ENCODE measurements at regions not wholly inside any gene's neighbourhood (a gene's known extent, or its start where the extent isn't known, plus 50 kb on each side); places are given as distances from the start of the nearest gene placed in this dataset.

GRCh38 chr5:174601946-174602345 lies 122.4 kb upstream of the MSX2 start:
- H3K9ac ChIP-seq (replicated peaks; ENCODE audit: extremely low read depth, insufficient read depth, low read length), result no peak overlapping the region
- BruUV-seq (replicated peaks), result no TSS peak
- intact Hi-C loops (cut with micrococcal nuclease), result no loop called here
- no peak for DNase-seq (ENCODE audit: low read depth, low spot score)
- H3K4me3 ChIP-seq (replicated peaks in 1 of 3; ENCODE audit: insufficient read depth in 1 of 3, low read depth in 1 of 3, low read length in 3 of 3), result no peak overlapping the region
- no peak overlapping the region for H2AFZ ChIP-seq (ENCODE audit: low read depth, low read length)
- dilution Hi-C loops (cut with MboI; ENCODE audit: extremely low pct_ligation_motif_present, low sequenced_read_pairs), result no loop called here
- no peak for FAIRE-seq
- no peaks in the 10 kb centered on the region for H3K36me3 ChIP-seq (ENCODE audit: control insufficient read depth in 2 of 2, extremely low read depth in 1 of 2, insufficient read depth in 2 of 2, low read length in 2 of 2)
- no peaks in the 10 kb centered on the region for H3K9me3 ChIP-seq (replicated peaks; ENCODE audit: control insufficient read depth, insufficient read depth, low read length)
- TF ChIP-seq EZH2 (IDR thresholded peaks at IDR 0.05; ENCODE audit: borderline replicate concordance, low read depth, low read length, severe bottlenecking) (no peak), FOS (IDR thresholded peaks at IDR 0.05; ENCODE audit: borderline replicate concordance, insufficient read depth, low read length) (no peak), MAX (IDR thresholded peaks at IDR 0.05; ENCODE audit: insufficient read depth, insufficient read length) (no peak)
- no peak overlapping the region for H3K4me2 ChIP-seq (ENCODE audit: insufficient read depth, low read length)
- POLR2A ChIA-PET, result no interaction called here
- no peaks in the 10 kb centered on the region for H3K79me2 ChIP-seq (ENCODE audit: control insufficient read depth, insufficient read depth, low read length)
- no peaks in the 10 kb centered on the region for H4K20me1 ChIP-seq (replicated peaks; ENCODE audit: control insufficient read depth, extremely low read depth, insufficient read depth, low read length)
- H3K9me1 ChIP-seq (replicated peaks; ENCODE audit: control insufficient read depth, extremely low read depth, insufficient read depth, low read length), result no peaks in the 10 kb centered on the region
- CTCF ChIA-PET, result no interaction called here
- no peak overlapping the region for H3K27ac ChIP-seq (ENCODE audit: insufficient read depth, low read depth, low read length)
- H3K4me1 ChIP-seq (ENCODE audit: control insufficient read depth, extremely low read depth, insufficient read depth, low read length), result no peaks in the 10 kb centered on the region
- no peaks in the 10 kb centered on the region for H3K27me3 ChIP-seq (ENCODE audit: control insufficient read depth in 2 of 2, insufficient read depth in 2 of 2, low read length in 2 of 2)

DNA sequence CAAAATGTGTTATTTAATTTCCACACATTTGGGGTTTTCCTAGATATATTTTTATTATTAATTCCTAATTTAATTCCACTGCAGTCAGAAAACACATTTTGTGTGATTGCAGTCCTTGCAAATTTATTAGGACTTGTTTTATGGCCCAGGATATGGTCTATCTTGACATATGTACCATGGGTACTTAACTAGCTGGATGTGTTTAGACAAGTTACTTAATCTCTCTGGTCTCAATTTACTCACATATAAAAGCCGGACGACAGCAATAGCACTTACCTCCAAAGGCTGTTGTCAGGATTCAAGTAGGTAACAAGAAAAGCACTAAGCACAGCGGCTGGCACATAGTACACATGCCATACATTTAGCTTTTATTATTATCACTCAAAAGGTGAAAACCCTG lies 118.2 kb upstream of the MSX2 start:
- no peak overlapping the region for H3K4me3 ChIP-seq (replicated peaks in 1 of 3; ENCODE audit: insufficient read depth in 1 of 3, low read depth in 1 of 3, low read length in 3 of 3)
- H3K4me2 ChIP-seq (ENCODE audit: insufficient read depth, low read length), result no peak overlapping the region
- H3K27ac ChIP-seq (ENCODE audit: insufficient read depth, low read depth, low read length), result no peak overlapping the region
- BruUV-seq (replicated peaks), result no TSS peak
- no peaks in the 10 kb centered on the region for H3K9me1 ChIP-seq (replicated peaks; ENCODE audit: control insufficient read depth, extremely low read depth, insufficient read depth, low read length)
- no peak for TF ChIP-seq MAX (IDR thresholded peaks at IDR 0.05; ENCODE audit: insufficient read depth, insufficient read length)
- H4K20me1 ChIP-seq (replicated peaks; ENCODE audit: control insufficient read depth, extremely low read depth, insufficient read depth, low read length), result no peaks in the 10 kb centered on the region
- CTCF ChIA-PET, result no interaction called here
- no peaks in the 10 kb centered on the region for H3K36me3 ChIP-seq (ENCODE audit: control insufficient read depth in 2 of 2, extremely low read depth in 1 of 2, insufficient read depth in 2 of 2, low read length in 2 of 2)
- no peak overlapping the region for H3K9ac ChIP-seq (replicated peaks; ENCODE audit: extremely low read depth, insufficient read depth, low read length)
- no peaks in the 10 kb centered on the region for H3K27me3 ChIP-seq (ENCODE audit: control insufficient read depth in 2 of 2, insufficient read depth in 2 of 2, low read length in 2 of 2)
- no peak for FAIRE-seq
- intact Hi-C loops (cut with micrococcal nuclease) (no loop called here), dilution Hi-C loops (cut with MboI; ENCODE audit: extremely low pct_ligation_motif_present, low sequenced_read_pairs) (no loop called here)
- DNase-seq (ENCODE audit: low read depth, low spot score), result no peak
- no peak overlapping the region for H2AFZ ChIP-seq (ENCODE audit: low read depth, low read length)
- POLR2A ChIA-PET, result no interaction called here
- H3K9me3 ChIP-seq (replicated peaks; ENCODE audit: control insufficient read depth, insufficient read depth, low read length), result peaks cover 10% of the 10 kb centered on the region
- H3K4me1 ChIP-seq (ENCODE audit: control insufficient read depth, extremely low read depth, insufficient read depth, low read length), result no peaks in the 10 kb centered on the region
- no peaks in the 10 kb centered on the region for H3K79me2 ChIP-seq (ENCODE audit: control insufficient read depth, insufficient read depth, low read length)
